ENCODE measurements at regions not wholly inside any gene's neighbourhood (a gene's known extent, or its start where the extent isn't known, plus 50 kb on each side); places are given as distances from the start of the nearest gene placed in this dataset.

- TF ChIP-seq, protein P1, sequence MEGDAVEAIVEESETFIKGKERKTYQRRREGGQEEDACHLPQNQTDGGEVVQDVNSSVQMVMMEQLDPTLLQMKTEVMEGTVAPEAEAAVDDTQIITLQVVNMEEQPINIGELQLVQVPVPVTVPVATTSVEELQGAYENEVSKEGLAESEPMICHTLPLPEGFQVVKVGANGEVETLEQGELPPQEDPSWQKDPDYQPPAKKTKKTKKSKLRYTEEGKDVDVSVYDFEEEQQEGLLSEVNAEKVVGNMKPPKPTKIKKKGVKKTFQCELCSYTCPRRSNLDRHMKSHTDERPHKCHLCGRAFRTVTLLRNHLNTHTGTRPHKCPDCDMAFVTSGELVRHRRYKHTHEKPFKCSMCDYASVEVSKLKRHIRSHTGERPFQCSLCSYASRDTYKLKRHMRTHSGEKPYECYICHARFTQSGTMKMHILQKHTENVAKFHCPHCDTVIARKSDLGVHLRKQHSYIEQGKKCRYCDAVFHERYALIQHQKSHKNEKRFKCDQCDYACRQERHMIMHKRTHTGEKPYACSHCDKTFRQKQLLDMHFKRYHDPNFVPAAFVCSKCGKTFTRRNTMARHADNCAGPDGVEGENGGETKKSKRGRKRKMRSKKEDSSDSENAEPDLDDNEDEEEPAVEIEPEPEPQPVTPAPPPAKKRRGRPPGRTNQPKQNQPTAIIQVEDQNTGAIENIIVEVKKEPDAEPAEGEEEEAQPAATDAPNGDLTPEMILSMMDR (IDR thresholded peaks at IDR 0.05): no peak
- TF ChIP-seq POLR2A (IDR thresholded peaks at IDR 0.05) (no peak), EP300 (IDR thresholded peaks at IDR 0.05) (no peak), POLR2AphosphoS5 (IDR thresholded peaks at IDR 0.05) (no peak)
These were observed 146.0 kb upstream of the IER5L start for GRCh38 chr9:129323999-129324553.
